ENCODE measurements at regions not wholly inside any gene's neighbourhood (a gene's known extent, or its start where the extent isn't known, plus 50 kb on each side); places are given as distances from the start of the nearest gene placed in this dataset.
"Not testable (repeated sequence)": the region's sequence is repeated elsewhere in the genome, so short reads cannot be mapped to it uniquely, and the experiment has no call there.

DNA sequence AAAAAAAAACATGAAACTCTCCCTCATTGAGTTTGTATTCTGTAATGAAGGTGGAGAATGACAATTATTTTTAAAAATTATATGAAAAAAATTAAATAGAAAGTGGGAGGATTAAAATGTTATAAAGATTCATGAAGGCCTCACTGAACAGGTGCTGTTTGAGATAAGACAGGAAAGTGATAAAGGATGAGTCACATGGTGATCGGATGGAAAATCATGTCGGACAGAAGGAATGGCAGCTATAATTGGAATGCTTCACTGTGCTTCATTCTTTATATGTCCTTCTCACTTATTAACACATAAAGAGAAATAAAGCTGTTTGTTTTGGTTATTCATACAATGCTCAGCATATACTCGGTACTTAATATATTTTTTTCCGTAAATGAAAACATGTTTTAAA is 464.5 kb upstream of the RGMB start:
- no peak for DNase-seq (ENCODE audit: low spot score)

DNA sequence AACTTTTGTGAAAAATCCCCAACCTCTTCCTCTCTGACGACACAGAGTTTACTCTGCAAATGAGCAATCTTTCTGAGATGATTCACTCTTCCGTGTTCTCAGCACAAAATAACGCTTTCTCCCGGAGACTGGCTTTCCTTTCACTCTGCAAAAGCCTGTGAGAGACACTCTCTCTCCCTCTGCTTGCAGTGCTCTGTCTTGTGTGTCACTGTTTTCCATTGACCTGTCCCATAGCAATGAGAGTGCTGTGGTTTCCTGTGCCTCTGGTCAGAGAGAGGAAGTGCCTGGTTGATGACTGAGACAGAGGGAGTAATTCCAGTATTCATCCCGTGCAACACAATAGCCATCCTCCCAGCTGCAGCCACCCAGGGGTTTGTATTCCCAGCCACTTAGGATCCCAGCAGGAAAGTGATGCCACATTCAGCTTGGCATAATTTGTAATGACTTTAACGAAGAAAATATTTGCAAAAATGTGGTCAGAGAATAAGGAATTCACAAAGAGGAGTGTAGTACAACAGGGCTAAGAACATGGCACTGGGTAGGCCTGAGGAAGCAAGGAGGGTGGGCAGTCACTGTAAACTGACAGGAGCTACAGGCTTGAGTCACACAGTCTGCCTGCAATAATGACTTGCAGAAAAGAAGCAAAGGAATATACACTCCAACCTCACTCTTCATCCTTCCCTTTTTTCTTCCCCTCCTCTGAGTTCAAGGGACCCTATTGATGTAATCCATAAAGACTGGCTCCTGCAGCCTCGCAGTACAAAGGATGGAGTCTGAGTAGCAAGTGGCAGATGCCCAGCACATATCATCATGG is 463.5 kb upstream of the RGMB start:
- DNase-seq (ENCODE audit: low spot score): peak; percentile 98

DNA sequence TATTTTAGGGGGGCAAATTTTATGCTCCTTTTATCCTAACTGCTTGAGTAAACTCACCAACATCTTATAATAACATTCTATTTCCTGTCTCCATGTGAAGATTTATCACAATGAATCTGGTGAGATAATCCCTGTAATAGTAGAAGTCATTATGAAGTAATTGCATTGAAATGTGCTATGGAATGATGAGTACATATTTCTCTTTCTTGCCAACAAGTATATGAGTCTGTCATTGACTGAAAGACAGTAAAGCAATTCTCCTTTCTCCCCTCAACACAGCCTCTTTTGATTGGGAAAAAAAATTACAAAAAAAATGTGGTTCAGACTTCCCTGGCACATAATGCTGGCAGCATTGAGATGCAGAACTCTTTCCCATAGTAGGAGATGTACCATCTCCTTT is 459.2 kb upstream of the RGMB start:
- peak; percentile 21 for DNase-seq (ENCODE audit: low spot score)

DNA sequence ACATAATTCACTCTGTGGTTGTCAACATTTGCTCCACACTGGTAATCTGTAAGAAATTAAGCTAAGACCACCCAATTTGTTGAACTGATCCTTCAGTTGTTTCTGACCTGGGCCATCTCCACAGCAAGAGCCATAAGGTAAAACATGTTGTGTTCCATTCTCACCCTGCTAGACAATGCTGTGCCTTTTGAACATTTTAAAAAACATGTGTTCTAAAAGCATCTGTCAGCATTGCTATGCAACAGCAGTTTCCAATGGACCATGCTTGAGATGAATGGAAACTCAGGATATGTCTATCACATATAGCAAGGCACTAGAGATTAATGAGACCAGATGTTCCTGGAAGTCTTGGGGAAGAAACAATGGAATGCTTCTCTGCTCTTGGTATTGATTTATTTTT is 455.1 kb upstream of the RGMB start:
- DNase-seq (ENCODE audit: low spot score): no peak

DNA sequence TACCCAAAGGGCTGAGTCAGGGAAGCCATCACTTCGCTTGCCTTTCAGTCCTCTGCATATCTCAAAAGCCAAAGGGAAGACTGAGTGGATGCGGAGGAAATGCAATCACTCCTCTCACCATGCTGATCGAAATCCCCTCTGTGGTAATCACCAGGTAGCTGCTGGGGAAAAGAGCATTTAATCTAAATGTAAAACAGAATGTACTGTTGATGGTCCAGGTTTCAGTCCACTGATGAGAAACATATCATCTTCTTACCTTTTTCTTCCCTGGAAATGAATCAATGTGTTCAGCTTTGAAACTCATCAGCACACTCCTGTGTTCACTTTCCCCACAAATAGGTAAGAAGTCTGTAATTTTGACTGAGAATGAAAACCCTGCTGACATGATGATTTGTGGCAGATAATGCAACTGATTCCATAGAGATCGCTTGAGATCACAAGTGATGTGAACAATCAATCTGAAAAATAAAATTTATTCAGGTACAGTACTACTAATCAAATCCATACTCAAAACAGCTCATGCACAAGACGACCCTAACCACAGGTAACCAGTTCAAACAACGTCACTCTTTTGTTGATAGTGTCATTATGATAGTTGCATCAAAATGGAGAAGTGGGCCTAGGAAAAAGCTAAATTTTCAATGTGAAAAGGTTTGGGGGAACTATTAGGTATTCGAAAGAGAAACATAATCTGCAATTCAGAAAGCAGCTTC is 454.0 kb upstream of the RGMB start:
- DNase-seq (ENCODE audit: low spot score): no peak

DNA sequence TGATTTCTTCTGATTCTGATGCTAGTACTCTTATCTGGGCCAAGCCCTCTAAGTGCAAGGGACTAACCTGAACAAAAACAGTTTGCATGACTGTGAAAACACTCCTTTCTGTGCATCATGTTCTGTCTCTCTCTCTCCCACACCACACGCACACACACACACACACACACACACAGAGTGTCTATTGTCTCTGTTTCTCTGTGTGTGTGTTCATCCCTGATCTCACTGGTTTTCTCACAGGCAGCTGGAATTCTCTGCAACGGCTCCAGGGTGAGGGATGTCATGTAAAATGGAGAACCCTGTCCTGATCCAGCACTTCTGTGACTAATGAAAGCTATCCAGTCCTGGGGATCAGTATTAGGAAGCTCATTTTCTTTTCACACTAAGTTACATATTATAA is 453.1 kb upstream of the RGMB start:
- DNase-seq (ENCODE audit: low spot score): no peak

DNA sequence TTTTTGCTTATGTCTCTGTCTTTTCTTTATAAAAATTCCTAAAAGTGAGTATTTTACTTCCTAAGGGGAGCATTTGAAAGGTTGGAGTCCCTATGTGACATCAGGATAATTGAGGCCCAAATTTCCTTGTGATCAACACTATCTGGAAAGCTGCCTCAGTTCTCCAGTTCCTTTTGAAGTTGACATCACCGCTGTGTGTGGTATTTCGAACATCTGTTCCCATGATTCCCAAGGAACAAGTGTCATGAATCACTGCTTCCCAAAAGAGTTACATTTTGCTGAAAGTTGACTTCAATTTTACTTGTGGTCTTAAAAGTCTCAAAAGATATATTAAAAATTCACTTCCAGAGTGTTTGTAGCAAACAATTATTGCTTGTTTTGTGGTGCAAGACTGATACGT is 452.1 kb upstream of the RGMB start:
- DNase-seq (ENCODE audit: low spot score): no peak

DNA sequence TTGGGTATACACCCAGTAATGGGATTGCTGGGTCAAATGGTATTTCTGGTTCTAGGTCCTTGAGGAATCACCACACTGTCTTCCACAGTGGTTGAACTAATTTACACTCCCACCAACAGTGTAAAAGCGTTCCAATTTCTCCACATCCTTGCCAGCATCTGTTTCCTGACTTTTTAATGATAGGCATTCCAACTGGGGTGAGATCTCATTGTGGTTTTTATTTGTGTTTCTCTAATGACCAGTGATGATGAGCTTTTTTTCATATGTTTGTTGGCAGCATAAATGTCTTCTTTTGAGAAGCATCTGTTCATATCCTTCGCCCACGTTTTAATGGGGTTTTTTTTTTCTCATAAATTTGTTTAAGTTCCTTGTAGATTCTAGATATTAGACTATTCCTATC is 448.3 kb upstream of the RGMB start:
- DNase-seq (ENCODE audit: low spot score): not testable (repeated sequence)

DNA sequence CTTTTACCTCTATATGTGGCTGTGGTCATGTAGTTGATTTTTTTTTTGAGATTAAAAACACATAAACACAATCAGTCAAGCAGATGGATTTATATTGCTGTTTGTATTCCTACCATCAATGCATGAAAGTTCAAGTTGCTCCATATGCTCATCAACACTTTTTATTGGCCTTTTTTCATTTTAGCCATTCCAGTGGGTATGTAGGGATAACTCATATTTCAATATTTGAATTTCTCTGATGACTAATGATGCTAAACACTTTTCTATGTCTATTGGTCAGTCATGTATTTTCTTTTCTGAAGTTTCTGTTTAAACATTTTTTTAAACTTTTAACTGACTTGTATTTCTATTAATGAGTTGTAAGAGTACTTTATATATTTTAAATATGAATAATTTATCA is 445.4 kb upstream of the RGMB start:
- no peak for DNase-seq (ENCODE audit: low spot score)

DNA sequence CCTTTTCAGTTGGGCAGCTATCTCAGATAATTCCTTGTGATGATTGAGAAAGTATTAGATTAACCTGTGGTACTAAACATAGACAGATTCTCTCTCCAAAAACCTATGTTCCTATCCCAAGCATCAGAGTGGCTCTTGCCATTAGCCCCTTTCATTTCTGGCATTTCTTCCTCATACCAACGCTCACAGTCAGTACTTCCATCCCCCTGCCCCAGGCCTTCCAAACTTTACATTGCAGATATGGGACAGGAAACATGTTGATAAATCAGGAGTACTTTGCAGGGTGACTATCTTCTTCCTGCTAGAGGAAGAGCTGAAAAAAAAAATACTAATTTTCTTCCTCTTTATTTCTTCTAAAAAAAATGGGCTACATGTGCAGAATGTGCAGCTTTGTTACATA is 442.6 kb upstream of the RGMB start:
- DNase-seq (ENCODE audit: low spot score): no peak

DNA sequence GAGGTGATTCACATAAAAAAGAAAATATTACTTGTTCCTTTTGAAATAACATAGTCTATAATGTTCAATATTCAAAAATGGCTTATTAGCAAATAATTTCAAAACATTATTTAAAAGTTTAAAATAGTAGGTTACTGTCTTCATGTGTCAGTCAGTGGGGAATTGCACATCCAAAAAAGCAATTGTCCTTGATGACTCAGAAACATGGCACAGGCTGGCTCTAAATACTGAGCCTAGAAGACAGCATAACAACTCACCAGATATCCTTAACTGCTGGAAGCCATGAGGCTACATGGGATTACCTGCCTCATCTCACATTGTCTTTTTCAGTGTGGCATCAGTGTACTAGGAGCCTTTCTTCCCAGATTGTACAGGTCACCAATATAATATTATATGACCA is 439.5 kb upstream of the RGMB start:
- no peak for DNase-seq (ENCODE audit: low spot score)

DNA sequence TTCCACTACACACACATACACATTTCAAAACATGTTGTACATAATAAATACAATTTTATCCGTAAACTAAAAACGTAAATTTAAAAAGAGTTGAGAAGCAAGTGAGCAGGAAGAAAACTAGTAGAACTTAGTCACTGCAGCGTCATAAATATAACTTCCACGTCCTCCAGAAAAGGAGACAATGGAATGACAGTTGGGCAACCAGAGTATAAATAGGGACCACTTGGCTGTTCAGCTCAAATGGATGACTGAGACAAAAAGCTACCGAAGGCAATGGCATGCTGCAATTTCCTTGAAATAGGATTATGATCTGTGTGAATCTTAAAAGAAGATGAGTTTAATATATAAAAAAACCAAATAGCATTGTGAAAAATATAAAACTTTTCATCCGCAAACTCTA is 438.5 kb upstream of the RGMB start:
- DNase-seq (ENCODE audit: low spot score): no peak

DNA sequence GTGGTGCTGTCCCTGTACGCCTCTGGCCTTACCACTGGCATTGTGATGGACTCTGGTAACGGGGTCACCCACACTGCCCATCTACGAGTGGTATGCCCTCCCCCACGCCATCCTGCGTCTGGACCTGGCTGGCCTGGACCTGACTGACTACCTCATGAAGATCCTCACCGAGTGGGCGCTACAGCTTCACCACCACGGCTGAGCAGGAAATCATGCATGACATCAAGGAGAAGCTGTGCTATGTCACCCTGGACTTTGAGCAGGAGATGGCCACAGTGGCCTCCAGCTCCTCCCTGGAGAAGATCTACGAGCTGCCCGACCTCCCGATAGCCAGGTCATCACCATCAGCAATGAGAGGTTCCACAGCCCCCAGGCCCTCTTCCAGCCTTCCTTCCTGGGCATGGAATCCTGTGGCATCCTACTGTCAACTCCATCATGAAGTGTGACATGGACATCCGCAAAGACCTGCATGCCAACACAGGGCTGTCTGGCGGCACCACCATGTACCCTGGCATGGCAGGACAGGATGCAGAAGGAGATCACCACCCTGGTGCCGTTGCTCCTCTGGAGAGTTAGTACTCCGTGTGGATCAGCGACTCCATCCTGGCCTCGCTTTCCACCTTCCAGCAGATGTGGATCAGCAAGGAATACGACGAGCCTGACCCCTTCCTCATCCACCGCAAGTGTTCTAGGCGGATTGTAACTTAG is 434.2 kb upstream of the RGMB start:
- no peak for DNase-seq (ENCODE audit: low spot score)

DNA sequence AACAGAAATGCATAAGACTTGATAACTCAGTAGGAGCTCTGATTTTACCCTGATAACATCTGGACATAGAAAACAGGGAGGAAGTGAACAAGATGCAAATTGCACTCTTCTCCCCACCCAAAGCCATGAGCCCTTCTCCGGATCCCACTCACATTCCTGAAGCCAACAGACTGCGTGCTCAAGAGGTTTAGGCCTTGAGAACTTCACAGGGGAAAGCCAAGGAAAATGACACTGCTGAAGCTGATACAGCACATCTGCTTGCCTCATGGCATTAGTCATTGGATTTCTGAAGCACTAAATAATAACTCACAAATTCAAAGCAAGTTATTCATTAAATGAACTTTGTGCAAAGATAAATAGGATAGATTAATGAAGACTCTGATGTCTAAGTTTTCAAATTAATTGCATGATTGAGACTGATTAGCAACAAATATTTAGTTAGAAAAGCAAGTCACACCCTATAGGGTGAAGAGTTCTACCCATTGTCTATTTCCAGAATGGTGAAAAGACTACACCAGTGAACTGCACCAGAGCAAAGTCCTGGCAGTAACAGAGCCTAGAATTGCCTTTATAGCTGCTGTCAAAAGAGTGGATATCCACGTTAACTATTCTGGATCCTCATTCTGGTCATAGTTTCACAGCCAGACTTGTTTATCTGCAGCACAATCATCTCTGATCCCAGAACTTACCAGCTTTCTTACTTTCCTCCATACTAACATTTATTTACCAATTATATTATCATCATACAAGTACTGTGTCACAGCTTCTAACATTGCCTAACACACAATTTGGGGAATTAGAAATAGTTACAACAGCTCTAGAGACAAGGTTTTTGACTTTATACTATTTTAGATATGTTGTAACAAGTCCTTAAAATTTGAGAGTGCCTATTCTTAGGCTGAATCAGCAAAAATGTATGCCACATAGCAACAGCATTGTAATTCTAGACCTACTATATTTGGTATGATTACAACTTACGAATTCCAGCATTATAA is 432.1 kb upstream of the RGMB start:
- DNase-seq (ENCODE audit: low spot score): no peak

DNA sequence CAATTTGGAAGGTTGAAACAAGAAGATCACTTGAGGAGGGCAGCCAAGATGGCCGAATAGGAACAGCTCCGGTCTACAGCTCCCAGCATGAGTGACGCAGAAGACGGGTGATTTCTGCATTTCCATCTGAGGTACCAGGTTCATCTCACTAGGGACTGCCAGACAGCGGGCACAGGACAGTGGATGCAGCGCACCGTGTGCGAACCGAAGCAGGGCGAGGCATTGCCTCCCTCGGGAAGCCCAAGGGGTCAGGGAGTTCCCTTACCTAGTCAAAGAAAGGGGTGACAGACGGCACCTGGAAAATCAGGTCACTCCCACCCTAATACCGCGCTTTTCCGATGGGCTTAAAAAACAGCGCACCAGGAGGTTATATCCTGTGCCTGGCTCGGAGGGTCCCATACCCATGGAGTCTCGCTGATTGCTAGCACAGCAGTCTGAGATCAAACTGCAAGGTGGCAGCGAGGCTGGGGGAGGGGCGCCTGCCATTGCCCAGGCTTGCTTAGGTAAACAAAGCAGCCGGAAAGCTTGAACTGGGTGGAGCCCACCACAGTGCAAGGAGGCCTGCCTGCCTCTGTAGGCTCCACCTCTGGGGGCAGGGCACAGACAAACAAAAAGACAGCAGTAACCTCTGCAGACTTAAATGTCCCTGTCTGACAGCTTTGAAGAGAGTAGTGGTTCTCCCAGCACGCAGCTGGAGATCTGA is 430.4 kb upstream of the RGMB start:
- DNase-seq (ENCODE audit: low spot score): not testable (repeated sequence)

DNA sequence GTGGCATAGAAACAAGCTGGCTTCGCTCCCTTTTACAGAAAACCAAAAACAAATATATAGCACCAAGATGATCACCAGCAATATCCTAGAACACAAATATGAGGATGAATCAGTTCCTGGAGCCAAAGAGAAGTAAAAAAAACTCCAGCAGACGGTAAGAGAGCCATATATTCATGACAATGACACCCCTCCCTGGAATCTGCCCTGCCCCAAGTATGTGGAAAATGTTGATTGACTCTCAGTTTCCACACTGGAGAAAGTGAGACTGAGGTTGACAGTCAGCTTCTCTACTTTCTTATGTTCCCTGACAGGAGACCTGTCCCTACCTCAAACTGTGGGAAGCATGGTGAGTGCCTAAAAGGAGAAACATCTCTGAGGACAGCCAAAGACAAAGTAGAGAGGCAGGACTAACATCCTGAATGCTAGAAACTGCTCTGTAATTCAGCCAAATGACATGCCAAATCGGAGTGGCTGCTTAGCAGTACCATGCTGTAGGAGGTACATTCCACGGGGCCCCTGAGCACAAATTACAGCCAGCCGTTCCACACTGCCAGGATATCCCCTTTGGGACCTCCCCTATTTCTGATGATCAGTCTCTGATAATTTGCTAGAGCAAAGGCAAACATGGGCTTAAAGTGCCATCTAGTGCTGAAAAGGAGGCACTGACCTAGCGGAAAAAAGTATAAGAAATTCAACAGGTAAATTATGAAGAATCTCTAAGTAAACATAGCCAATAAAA is 424.0 kb upstream of the RGMB start:
- DNase-seq (ENCODE audit: low spot score): peak; percentile 48

DNA sequence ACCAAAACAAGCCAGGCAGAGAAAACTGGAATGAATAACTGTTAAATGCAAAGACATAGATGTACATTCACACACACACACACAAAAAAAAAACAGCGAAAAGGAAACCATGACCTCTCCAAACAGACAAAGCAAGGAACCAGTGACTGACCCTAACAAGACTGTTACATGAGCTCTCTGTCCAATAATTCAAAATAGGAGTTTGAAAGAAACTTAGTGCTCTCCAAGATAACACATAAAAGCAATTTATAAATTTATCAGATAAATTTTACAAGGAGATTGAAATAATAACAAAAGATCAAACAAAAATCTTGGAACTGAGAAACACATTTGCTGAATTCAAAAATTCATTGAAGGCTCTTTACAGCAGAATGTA is 423.5 kb upstream of the RGMB start:
- no peak for DNase-seq (ENCODE audit: low spot score)

DNA sequence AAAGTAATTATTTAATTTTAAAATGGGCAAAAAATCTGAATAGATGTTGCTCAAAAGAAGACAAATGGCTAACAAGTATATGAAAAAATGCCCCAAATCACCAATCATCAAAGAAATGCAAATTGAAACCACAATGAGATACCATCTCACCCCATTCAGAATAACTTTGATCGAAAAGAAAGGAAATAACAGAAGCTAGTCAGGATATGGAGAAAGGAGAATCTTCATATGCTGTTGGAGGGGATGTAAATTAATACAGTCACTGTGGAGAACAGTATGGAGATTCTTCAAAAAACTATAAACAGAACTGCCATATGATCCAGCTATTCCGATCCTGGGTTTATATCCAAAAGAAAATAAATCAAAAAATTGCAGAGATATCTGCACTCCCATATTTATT is 418.5 kb upstream of the RGMB start:
- no peak for DNase-seq (ENCODE audit: low spot score)

DNA sequence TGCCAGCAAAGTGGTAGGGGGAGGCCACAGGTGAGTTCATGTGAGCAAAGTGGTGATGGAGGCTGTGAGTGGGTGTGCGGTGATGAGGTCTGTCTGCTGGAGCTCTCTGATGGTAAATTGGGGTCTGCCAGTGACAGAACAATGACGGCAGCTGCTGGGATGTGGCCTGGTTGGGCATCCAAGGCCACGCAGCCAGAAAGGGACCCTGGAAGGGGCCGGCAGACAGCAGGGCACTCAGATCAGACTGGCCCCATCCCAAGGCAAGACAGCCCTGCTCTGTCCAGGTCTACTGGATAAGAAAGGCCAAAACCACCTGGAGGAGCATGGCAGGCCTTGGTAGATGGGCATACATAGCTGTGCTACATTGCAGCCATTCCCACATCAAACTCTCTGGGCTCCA is 412.9 kb upstream of the RGMB start:
- DNase-seq (ENCODE audit: low spot score): no peak

DNA sequence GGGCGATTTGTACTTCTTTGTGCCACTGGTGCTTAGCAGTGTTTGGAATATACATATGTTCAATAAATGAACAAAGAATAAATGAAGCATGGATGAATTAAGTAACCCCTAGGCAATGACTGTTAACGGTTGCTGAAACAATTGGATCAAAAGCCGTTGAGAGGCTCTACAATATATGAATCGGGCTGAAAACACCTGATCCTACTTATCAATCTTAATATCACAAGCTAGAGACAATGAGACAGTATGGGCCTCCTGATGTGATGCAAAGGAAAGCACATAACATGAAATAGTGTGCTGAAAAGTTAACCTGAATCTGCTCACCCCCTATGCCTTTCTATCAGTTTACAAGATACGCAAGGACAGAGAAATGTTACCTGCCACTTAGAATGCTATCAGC is 410.3 kb upstream of the RGMB start:
- DNase-seq (ENCODE audit: low spot score): no peak

Measured in H4 (cell line).